Fibroblast of the aortic adventitia (primary cell): ENCODE measurements at regions not wholly inside any gene's neighbourhood (a gene's known extent, or its start where the extent isn't known, plus 50 kb on each side); places are given as distances from the start of the nearest gene placed in this dataset.
"Not testable (repeated sequence)": the region's sequence is repeated elsewhere in the genome, so short reads cannot be mapped to it uniquely, and the experiment has no call there.

Source experiments
- DNase-seq: peaks from one replicate; pipeline ENCODE4 v3.0.0-alpha.2; 2010; ENCODE audit warnings: low read depth
- H3K4me3 ChIP-seq: 2 replicates; pipeline ENCODE4 v1.5.1; 2011; ENCODE audit warnings: low read depth, mild to moderate bottlenecking, control low read depth, low read length, moderate library complexity
- TF ChIP-seq, protein P1 (sequence below): IDR thresholded peaks from 2 replicates; pipeline ENCODE4 v1.5.1; 2011; ENCODE audit warnings: mild to moderate bottlenecking, low read length, control low read depth, inconsistent platforms; ENCODE audit not compliant: insufficient read depth

DNA sequence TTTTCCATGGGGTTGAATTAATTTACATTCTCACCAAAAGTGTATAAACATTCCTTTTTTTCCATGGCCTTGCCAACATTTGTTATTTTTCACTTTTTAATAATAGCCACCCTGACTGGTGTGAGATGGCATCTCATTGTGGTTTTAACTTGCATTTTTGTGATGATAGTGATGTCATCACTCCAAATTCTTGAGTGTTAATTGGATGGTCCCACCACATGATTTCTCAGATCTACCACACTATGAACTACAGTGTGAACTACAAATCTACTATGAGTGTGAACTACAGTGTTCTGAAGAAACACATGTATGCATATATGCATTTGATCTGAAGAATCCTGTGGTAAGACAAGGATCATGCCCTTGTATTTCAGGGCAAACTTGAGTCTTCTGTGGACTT, 340.1 kb downstream of the ABCC12 start:
- DNase-seq, result no peak
- no peak overlapping the region for H3K4me3 ChIP-seq
- TF ChIP-seq, protein P1, sequence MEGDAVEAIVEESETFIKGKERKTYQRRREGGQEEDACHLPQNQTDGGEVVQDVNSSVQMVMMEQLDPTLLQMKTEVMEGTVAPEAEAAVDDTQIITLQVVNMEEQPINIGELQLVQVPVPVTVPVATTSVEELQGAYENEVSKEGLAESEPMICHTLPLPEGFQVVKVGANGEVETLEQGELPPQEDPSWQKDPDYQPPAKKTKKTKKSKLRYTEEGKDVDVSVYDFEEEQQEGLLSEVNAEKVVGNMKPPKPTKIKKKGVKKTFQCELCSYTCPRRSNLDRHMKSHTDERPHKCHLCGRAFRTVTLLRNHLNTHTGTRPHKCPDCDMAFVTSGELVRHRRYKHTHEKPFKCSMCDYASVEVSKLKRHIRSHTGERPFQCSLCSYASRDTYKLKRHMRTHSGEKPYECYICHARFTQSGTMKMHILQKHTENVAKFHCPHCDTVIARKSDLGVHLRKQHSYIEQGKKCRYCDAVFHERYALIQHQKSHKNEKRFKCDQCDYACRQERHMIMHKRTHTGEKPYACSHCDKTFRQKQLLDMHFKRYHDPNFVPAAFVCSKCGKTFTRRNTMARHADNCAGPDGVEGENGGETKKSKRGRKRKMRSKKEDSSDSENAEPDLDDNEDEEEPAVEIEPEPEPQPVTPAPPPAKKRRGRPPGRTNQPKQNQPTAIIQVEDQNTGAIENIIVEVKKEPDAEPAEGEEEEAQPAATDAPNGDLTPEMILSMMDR, result no peak

DNA sequence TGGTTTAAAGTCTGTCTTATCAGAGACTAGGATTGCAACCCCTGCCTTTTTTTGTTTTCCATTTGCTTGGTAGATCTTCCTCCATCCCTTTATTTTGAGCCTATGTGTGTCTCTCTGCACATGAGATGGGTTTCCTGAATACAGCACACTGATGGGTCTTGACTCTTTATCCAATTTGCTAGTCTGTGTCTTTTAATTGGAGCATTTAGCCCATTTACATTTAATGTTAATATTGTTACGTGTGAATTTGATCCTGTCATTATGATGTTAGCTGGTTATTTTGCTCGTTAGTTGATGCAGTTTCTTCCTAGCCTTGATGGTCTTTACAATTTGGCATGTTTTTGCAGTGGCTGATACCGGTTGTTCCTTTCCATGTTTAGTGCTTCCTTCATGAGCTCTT, 344.0 kb downstream of the ABCC12 start:
- not testable (repeated sequence) for DNase-seq, H3K4me3 ChIP-seq

DNA sequence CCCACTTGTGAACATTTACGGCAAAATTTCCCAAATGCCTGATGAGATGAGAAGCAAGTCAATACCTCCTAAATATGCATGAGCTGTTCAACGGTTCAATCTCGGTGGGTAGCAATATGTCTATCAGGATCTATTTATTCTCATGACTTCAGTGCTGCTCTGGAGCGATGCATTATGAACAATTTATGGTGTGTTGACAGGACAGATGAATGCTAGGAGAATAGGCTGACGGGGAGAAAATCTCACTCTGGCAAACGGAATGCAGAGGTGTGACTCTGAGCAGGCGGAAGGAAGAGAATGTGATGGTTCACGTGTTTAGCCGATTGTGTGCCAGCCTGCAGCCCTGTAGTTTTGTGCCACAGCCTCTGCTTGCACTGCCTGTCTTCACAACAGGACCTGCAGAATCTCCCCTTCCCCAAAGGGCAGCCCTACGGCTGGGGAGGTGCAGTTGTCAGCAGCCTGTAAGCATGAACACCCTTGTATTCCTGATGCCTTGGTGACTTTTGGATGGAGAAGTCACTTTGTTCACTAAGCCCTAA, 345.2 kb downstream of the PHKB start:
- TF ChIP-seq, protein P1, result no peak
- H3K4me3 ChIP-seq, result no peak overlapping the region
- DNase-seq, result no peak

DNA sequence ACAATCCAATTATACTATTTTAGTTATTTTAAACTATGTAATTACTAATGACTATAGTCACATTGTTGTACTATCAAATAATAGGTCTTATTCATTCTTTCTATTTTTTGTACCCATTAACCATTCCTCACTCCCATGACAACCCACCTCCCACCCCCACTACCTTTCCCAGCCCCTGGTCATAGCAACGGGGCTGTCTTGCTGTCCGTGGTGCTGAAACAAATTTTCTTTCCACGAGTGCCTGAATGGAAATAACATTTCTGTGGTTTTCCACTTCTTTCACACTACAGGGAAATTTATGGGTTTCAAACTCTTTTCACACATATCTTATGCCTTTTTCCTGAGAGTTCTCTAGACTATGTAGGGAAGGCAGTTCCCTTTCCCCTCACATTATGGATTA, 326.6 kb downstream of the PHKB start:
- peak; percentile 17 for DNase-seq
- TF ChIP-seq, protein P1, result no peak
- no peak overlapping the region for H3K4me3 ChIP-seq

DNA sequence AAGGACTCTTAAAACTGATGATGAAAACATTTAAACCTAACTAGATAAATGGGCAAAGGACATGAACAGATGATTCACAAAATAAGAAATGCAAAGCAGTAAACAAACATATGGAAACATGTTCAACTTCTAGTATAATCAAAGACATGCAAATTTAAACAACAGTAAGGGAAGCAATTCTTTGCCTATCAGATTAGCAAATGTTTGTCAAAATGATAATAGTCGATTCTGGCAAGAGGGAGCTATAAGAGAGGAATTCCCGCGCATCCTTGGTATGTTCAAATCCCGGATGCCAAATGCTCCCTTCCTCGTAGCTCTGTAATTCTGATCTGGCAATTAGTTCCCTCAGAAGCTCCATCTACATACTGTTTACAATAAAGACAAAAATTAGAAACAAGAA, 320.5 kb downstream of the PHKB start:
- TF ChIP-seq, protein P1, result no peak
- H3K4me3 ChIP-seq, result no peak overlapping the region
- DNase-seq, result no peak

DNA sequence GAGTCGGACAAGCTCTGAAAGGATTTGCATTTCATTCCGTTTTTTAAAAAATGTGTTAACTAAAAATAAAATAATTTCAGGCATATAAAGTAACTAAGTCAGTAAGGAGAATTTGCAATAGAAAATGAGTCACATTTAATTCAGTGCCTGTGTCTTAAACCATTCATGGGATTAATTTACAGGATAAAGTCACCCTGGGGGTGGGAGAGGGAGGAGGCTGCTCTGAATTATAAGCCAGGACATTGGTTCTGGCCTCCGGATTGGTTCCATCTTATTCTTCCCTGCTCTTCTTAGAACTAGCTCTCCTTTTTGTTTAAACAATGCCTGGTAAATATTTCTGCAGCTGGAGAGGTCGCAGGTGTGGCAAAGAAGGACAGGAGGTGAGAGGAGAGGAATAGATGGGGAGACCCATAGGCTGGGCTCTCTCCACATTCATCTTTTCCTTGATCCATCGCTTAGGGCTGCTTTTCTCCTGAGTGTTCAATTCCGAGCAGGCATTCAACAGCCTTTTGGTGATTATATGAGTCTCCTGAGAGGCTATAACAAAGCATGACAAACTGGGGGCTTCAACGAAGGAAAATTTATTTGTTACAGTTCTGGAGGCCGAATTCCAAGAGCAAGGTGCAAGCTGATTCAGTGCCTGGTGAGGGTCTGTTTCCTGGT, 319.2 kb downstream of the PHKB start:
- no peak overlapping the region for H3K4me3 ChIP-seq
- TF ChIP-seq, protein P1, result no peak
- no peak for DNase-seq

DNA sequence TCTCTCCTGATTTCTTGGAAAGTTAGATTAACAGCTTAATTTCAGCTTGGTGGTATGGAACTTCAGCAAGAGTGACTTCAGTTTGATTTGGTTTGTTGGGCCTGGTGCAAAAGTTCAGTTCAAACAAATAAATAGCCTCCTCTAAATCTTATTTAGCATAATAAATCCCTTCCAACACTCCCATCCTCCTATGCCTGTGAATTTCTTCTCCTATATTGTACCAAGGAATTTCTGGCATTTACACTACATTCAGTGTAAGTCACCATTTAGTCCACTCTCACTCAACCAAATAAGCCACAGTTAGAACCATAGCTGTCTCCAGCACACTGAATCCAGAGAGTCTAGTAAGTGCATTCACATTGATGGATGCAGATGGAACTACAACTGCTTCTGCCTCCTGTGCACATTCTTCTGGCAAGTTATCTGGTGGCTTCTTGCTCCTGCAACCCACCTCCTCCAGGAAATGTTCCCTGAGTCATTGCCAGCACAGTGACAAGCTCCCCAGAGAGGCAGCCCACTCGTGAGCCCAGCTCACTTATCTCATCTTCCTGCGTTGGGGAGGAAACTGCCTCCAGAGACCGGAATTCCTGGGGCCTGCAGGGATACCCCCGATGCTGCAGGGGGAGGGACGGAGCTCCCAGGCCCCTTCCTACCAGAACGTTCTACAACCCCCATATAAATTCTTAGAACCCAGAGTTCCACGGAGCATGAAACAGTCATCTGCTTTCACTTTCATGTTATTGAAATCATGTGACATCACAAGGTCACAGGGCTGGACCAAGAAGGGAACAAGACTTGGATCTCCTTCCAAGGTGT, 318.3 kb downstream of the PHKB start:
- no peak overlapping the region for H3K4me3 ChIP-seq
- DNase-seq, result peak; percentile 19
- TF ChIP-seq, protein P1, result no peak
